Stomach (tissue), 8 donors: ENCODE measurements at regions not wholly inside any gene's neighbourhood (a gene's known extent, or its start where the extent isn't known, plus 50 kb on each side); places are given as distances from the start of the nearest gene placed in this dataset.

Source experiments
- DNase-seq, 2 donors: peaks; one replicate each; pipeline versions ENCODE4 v3.0.0 to v3.0.0-alpha.2; 2013 to 2019
- H3K27ac ChIP-seq, 5 donors: fragments of 200-600 bp in 4 of 5; sonication (generic) in 4 of 5; one replicate each; pipeline ENCODE4 v1.5.1; 2013 to 2019; ENCODE audit warnings: mild to moderate bottlenecking in 1 of 5, moderate library complexity in 1 of 5
- H3K27me3 ChIP-seq, 3 donors: fragments of 200-600 bp; sonication (generic); one replicate each; pipeline ENCODE4 v1.5.1; 2017 to 2019; ENCODE audit warnings: mixed run types in 1 of 3
- H3K36me3 ChIP-seq, 4 donors: fragments of 200-600 bp; sonication (generic); 1 replicate in 3 of 4; 2 replicates in 1 of 4; pipeline ENCODE4 v1.5.1; 2016 to 2019
- H3K4me1 ChIP-seq, 4 donors: fragments of 200-600 bp; sonication (generic); one replicate each; pipeline ENCODE4 v1.5.1; 2016 to 2019
- H3K4me3 ChIP-seq, 4 donors: fragments of 200-600 bp; sonication (generic) in 3 of 4; one replicate each; pipeline ENCODE4 v1.5.1; 2016 to 2019; ENCODE audit warnings: mild to moderate bottlenecking in 1 of 4
- H3K9me3 ChIP-seq, 4 donors: fragments of 200-600 bp; sonication (generic); one replicate each; pipeline ENCODE4 v1.5.1; 2016 to 2019
- CTCF ChIP-seq, 7 experiments: fragments of 450-650 bp in 4 of 7; fragments of 200-600 bp in 3 of 7; sonication (generic) in 3 of 7; IDR thresholded peaks; one replicate each; pipeline ENCODE4 v1.5.1; 2016 to 2019; ENCODE audit warnings: antibody characterized with exemption in 7 of 7, control low read depth in 2 of 7, mild to moderate bottlenecking in 1 of 7
- EP300 ChIP-seq: sonication (generic); formaldehyde crosslinking; IDR thresholded peaks from one replicate; pipeline ENCODE4 v1.6.1; 2017; ENCODE audit warnings: antibody characterized with exemption
- POLR2A ChIP-seq, 4 donors: fragments of 450-650 bp; IDR thresholded peaks; one replicate each; pipeline ENCODE4 v1.6.1; 2016; ENCODE audit warnings: antibody characterized with exemption in 4 of 4, control low read depth in 2 of 4, mild to moderate bottlenecking in 1 of 4, moderate library complexity in 1 of 4
- POLR2AphosphoS5 ChIP-seq, 3 donors: sonication (generic); formaldehyde crosslinking; IDR thresholded peaks; one replicate each; pipeline ENCODE4 v1.6.1; 2016; ENCODE audit warnings: antibody characterized with exemption in 3 of 3
- WGBS, 5 donors: extraction: QIAGEN DNeasy Blood & Tissue Kit in 3 of 5; methylation state at CpG; one replicate each; pipeline versions ENCODE4 v1.1.5 to v1.1.7; 2013 to 2018; 5-methylcytosine and 5-hydroxymethylcytosine counted together
- intact Hi-C: fragments of 100-400 bp; cut with DNase I; formaldehyde crosslinking; loops from one replicate; pipeline ENCODE4 v1.15.1; 2023; ENCODE audit warnings: low total_unique reads
- donor health status: healthy with polysubstance abuse.
- donor health status: Bipolar disorder and iron deficiency.
- donor health status: healthy.

GRCh38 chr6:117157448-117157847, 107.9 kb upstream of the VGLL2 start:
- WGBS, 5 donors, result 28 to 48% (median 35%) methylated on average over 3 of the region's 3 CpGs
- no peaks in the 10 kb centered on the region for H3K27me3 ChIP-seq

GRCh38 chr6:117165911-117166499, 99.4 kb upstream of the VGLL2 start:
- 21 to 38% (median 32%) methylated on average over 2 of the region's 2 CpGs for WGBS, 5 donors
- Histone ChIP-seq H3K36me3 (no peaks in the 10 kb centered on the region), H3K27ac (no peak overlapping the region), H3K9me3 (no peaks in the 10 kb centered on the region), H3K4me1 (peaks cover 0 to 4% (median 0%) of the 10 kb centered on the region in 4 donors), H3K4me3 (no peak overlapping the region), H3K27me3 (no peaks in the 10 kb centered on the region)
- intact Hi-C loops, result no loop called here
- TF ChIP-seq POLR2AphosphoS5 (IDR thresholded peaks at IDR 0.05), result no peak
- no peak for TF ChIP-seq POLR2A (IDR thresholded peaks at IDR 0.05)
- TF ChIP-seq CTCF (IDR thresholded peaks at IDR 0.05), result no peak
- TF ChIP-seq EP300, result no peak
- no peak for DNase-seq

More at GRCh38 chr6:117157448-117157847, 107.9 kb upstream of the VGLL2 start:
- intact Hi-C loops, result no loop called here
- Histone ChIP-seq H3K27ac (no peak overlapping the region), H3K36me3 (no peaks in the 10 kb centered on the region), H3K4me1 (no peaks in the 10 kb centered on the region), H3K9me3 (no peaks in the 10 kb centered on the region), H3K4me3 (no peak overlapping the region)
- DNase-seq, result no peak
- TF ChIP-seq CTCF (IDR thresholded peaks at IDR 0.05) (no peak), POLR2A (IDR thresholded peaks at IDR 0.05) (no peak), EP300 (no peak), POLR2AphosphoS5 (IDR thresholded peaks at IDR 0.05) (no peak)

- Histone ChIP-seq H3K4me3 (no peak overlapping the region), H3K27ac (no peak overlapping the region), H3K9me3 (peaks cover 0 to 4% (median 1%) of the 10 kb centered on the region in 4 donors), H3K27me3 (no peaks in the 10 kb centered on the region), H3K36me3 (no peaks in the 10 kb centered on the region), H3K4me1 (peaks cover 0 to 4% (median 0%) of the 10 kb centered on the region in 4 donors)
- no peak for TF ChIP-seq POLR2A (IDR thresholded peaks at IDR 0.05)
- no peak for TF ChIP-seq EP300
- intact Hi-C loops, result no loop called here
- 41 to 49% (median 45%) methylated on average over 10 of the region's 10 CpGs for WGBS, 5 donors
- DNase-seq, result peak in 1 of 2 donors; percentile 13
Observed at GRCh38 chr6:117167520-117168271, 97.7 kb upstream of the VGLL2 start.

- H3K36me3 ChIP-seq, result no peaks in the 10 kb centered on the region
- intact Hi-C loops, result no loop called here
- H3K4me3 ChIP-seq, result no peak overlapping the region
- peaks cover 0 to 7% (median 2%) of the 10 kb centered on the region in 4 donors for H3K9me3 ChIP-seq
- TF ChIP-seq CTCF (IDR thresholded peaks at IDR 0.05) (no peak), POLR2AphosphoS5 (IDR thresholded peaks at IDR 0.05) (no peak), EP300 (no peak), POLR2A (IDR thresholded peaks at IDR 0.05) (no peak)
- H3K27me3 ChIP-seq, result no peaks in the 10 kb centered on the region
- DNase-seq, result no peak
- peaks cover 0 to 4% (median 0%) of the 10 kb centered on the region in 4 donors for H3K4me1 ChIP-seq
- 37 to 72% (median 53%) methylated on average over 4 of the region's 4 CpGs for WGBS, 5 donors
- H3K27ac ChIP-seq, result no peak overlapping the region
Observed at GRCh38 chr6:117168296-117169063, 96.9 kb upstream of the VGLL2 start.
